Central memory CD8-positive, alpha-beta T cell (primary cell): ENCODE measurements at regions not wholly inside any gene's neighbourhood (a gene's known extent, or its start where the extent isn't known, plus 50 kb on each side); places are given as distances from the start of the nearest gene placed in this dataset.
"Not testable (repeated sequence)": the region's sequence is repeated elsewhere in the genome, so short reads cannot be mapped to it uniquely, and the experiment has no call there.

ENCODE experiments used
- ATAC-seq: fragments of 150-1000 bp; cut with Tn5 transposase; replicated peaks from 2 replicates; pipeline ENCODE4 v1.10.0; 2022; ENCODE audit warnings: mild to moderate bottlenecking, moderate FRiP score, moderate number of reproducible peaks; ENCODE audit not compliant: poor library complexity, severe bottlenecking; ENCODE audit errors: extremely low read depth
- DNase-seq, 2 donors: peaks; one replicate each; pipeline ENCODE4 v3.0.0; 2021; ENCODE audit warnings: low spot score in 2 of 2
- H3K27ac Mint-ChIP-seq: one replicate; pipeline ENCODE4 v1.8.0; 2022; ENCODE audit warnings: low read depth, mild to moderate bottlenecking, moderate library complexity, mixed read lengths
- H3K27me3 Mint-ChIP-seq: one replicate; pipeline ENCODE4 v1.8.0; 2022; ENCODE audit warnings: mixed read lengths
- H3K36me3 Mint-ChIP-seq: one replicate; pipeline ENCODE4 v1.8.0; 2022; ENCODE audit warnings: mild to moderate bottlenecking, moderate library complexity, mixed read lengths; ENCODE audit not compliant: insufficient read depth
- H3K4me1 Mint-ChIP-seq: one replicate; pipeline ENCODE4 v1.8.0; 2022; ENCODE audit warnings: mixed read lengths
- H3K4me3 Mint-ChIP-seq: one replicate; pipeline ENCODE4 v1.8.0; 2022; ENCODE audit warnings: mild to moderate bottlenecking, moderate library complexity, mixed read lengths
- H3K9me3 Mint-ChIP-seq: one replicate; pipeline ENCODE4 v1.8.0; 2022; ENCODE audit warnings: mixed read lengths

DNA sequence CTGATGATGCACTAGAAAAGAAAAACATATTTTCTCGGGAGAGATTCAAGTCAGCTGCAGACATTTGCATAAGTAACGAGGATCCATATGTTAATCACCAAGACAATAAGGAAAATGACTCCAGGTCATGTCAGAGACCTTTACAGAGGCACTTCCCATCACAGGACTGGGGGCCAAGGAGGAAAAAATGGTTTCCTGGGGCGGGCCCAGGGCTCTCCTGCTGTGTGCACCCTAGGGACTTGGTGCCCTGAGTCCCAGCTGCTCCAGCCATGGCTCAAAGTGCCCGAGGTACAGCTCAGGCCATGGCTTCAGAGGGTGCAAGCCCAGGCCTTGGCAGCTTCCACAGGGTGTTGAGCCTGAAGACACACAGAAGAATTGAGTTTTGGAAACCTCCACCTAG lies 415.4 kb upstream of the FRG1 start:
- no peak for DNase-seq
- H3K9me3 Mint-ChIP-seq: peaks cover 19% of the 10 kb centered on the region
- ATAC-seq: no peak
- H3K27ac Mint-ChIP-seq: no peak overlapping the region
- no peak overlapping the region for H3K4me3 Mint-ChIP-seq
- H3K27me3 Mint-ChIP-seq: no peaks in the 10 kb centered on the region
- no peaks in the 10 kb centered on the region for H3K4me1 Mint-ChIP-seq
- H3K36me3 Mint-ChIP-seq: no peaks in the 10 kb centered on the region

DNA sequence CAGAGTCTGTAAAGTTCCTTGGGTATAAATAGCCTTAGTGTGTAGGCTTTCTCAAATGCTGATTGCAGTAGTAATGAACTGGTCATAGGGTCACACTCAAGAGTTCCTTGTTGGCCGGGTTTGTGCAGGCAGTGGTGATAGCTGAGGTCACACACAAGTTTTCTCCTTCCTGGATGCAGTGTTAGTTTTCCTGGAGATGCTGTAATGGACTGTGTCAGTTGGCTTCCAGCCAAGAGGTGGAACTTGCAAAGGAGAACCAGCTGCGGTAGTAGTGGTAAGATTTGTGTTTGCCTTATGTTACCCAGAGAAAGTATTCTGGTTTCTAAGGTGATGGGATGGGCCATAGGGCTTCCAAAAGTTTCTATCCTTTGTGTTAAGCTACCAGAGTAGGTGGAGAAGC lies 409.8 kb upstream of the FRG1 start:
- ATAC-seq (no peak), DNase-seq (no peak)
- Mint-ChIP-seq H3K36me3 (peaks cover 2% of the 10 kb centered on the region), H3K27ac (no peak overlapping the region), H3K4me3 (no peak overlapping the region), H3K27me3 (no peaks in the 10 kb centered on the region), H3K9me3 (peaks cover 13% of the 10 kb centered on the region), H3K4me1 (no peaks in the 10 kb centered on the region)

GRCh38 chr4:189533603-189534002 lies 407.1 kb upstream of the FRG1 start:
- no peak overlapping the region for H3K4me3 Mint-ChIP-seq
- H3K4me1 Mint-ChIP-seq: no peaks in the 10 kb centered on the region
- H3K27ac Mint-ChIP-seq: no peak overlapping the region
- H3K27me3 Mint-ChIP-seq: no peaks in the 10 kb centered on the region
- no peak for ATAC-seq
- H3K36me3 Mint-ChIP-seq: peaks cover 2% of the 10 kb centered on the region
- peaks cover 17% of the 10 kb centered on the region for H3K9me3 Mint-ChIP-seq
- no peak for DNase-seq

GRCh38 chr4:189547559-189547958 lies 393.1 kb upstream of the FRG1 start:
- ATAC-seq (no peak), DNase-seq (no peak)
- Mint-ChIP-seq H3K4me3 (no peak overlapping the region), H3K9me3 (peaks cover 14% of the 10 kb centered on the region), H3K36me3 (peaks cover 2% of the 10 kb centered on the region), H3K4me1 (no peaks in the 10 kb centered on the region), H3K27me3 (no peaks in the 10 kb centered on the region), H3K27ac (no peak overlapping the region)

DNA sequence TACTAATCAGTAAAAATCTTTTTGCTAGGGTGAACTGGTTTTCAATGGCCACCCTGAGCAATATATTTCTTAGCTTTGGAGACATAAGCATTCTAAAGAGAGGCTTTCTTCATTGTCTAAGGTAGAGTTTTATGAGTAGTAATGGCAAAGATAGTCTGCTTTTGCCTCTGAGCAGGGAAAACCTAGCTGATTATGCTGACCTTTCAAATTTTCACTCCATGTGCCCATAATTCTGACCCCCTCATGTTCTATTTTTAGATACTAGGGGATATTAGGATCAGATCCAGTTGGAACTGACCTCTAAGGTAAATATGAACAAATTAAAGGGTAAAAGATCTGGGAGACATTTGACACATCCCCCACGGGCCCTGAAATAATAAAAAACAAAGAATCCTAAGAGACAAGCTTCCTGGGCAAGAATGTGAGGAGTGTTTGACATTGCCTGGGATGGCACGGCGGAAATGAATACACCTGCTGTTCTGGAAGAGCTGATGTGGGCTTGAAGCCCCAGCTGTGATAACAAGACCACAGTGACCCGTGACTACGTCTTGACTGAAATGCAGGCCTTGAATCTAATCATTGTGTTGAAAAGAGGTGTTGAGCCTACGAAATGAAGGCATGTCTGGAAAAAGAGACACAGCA lies 392.1 kb upstream of the FRG1 start:
- peaks cover 2% of the 10 kb centered on the region for H3K36me3 Mint-ChIP-seq
- no peak overlapping the region for H3K27ac Mint-ChIP-seq
- ATAC-seq (no peak), DNase-seq (no peak)
- no peaks in the 10 kb centered on the region for H3K4me1 Mint-ChIP-seq
- H3K27me3 Mint-ChIP-seq: no peaks in the 10 kb centered on the region
- H3K4me3 Mint-ChIP-seq: no peak overlapping the region
- H3K9me3 Mint-ChIP-seq: peaks cover 14% of the 10 kb centered on the region

- H3K9me3 Mint-ChIP-seq, H3K27me3 Mint-ChIP-seq, H3K36me3 Mint-ChIP-seq, DNase-seq, H3K4me1 Mint-ChIP-seq, H3K4me3 Mint-ChIP-seq, ATAC-seq, H3K27ac Mint-ChIP-seq: not testable (repeated sequence)
These were observed 388.6 kb upstream of the FRG1 start for GRCh38 chr4:189551931-189552670.

- not testable (repeated sequence) for H3K4me3 Mint-ChIP-seq, DNase-seq, ATAC-seq, H3K27me3 Mint-ChIP-seq, H3K27ac Mint-ChIP-seq, H3K36me3 Mint-ChIP-seq, H3K4me1 Mint-ChIP-seq, H3K9me3 Mint-ChIP-seq
These were observed 380.1 kb upstream of the FRG1 start for GRCh38 chr4:189560605-189561004.

DNA sequence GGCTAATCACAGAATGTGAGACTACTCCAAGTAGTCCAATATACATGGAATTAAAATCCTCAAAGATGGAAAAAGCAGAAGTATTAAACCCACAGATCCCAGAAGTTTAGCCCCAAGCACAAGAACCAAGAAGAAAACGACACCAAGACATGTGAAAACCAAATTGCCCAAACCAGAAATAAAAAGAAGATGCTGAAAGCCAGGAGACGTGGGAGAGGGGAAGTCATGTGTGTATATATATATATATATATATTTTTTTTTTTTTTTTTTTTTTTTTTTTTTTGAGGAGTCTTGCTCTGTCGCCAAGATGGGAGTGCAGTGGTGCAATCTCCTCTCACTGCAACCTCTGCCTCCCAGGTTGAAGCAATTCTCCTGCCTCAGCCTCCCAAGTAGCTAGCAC lies 376.9 kb upstream of the FRG1 start:
- not testable (repeated sequence) for H3K9me3 Mint-ChIP-seq, ATAC-seq, H3K36me3 Mint-ChIP-seq, H3K27me3 Mint-ChIP-seq, H3K4me3 Mint-ChIP-seq, H3K4me1 Mint-ChIP-seq, H3K27ac Mint-ChIP-seq, DNase-seq

GRCh38 chr4:189566271-189566670 lies 374.4 kb upstream of the FRG1 start:
- DNase-seq, H3K27me3 Mint-ChIP-seq, ATAC-seq, H3K4me1 Mint-ChIP-seq, H3K4me3 Mint-ChIP-seq, H3K36me3 Mint-ChIP-seq, H3K9me3 Mint-ChIP-seq, H3K27ac Mint-ChIP-seq: not testable (repeated sequence)

GRCh38 chr4:189566900-189567299 lies 373.8 kb upstream of the FRG1 start:
- H3K27me3 Mint-ChIP-seq, H3K4me3 Mint-ChIP-seq, H3K27ac Mint-ChIP-seq, H3K36me3 Mint-ChIP-seq, DNase-seq, H3K4me1 Mint-ChIP-seq, H3K9me3 Mint-ChIP-seq, ATAC-seq: not testable (repeated sequence)

DNA sequence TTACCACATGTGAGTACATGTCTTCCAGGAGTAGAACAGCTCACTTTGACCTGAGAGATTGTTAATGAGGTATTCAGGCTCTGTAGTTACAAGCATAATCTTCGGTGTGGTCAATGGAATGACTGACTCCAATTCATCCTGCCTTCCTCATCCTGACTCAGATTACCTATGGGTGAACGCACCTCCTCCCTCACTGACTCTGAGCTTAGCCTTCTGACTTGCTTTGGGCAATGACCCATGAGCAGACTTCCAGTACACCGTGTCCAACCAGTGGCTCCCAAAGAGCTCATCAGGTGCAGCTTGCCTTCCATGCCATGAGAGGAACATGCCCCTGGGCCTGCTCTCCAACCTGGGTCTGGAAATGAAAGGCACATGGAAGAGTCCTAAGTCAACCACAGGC lies 361.0 kb upstream of the FRG1 start:
- DNase-seq, H3K27ac Mint-ChIP-seq, H3K4me1 Mint-ChIP-seq, H3K4me3 Mint-ChIP-seq, H3K27me3 Mint-ChIP-seq, ATAC-seq, H3K36me3 Mint-ChIP-seq, H3K9me3 Mint-ChIP-seq: not testable (repeated sequence)

DNA sequence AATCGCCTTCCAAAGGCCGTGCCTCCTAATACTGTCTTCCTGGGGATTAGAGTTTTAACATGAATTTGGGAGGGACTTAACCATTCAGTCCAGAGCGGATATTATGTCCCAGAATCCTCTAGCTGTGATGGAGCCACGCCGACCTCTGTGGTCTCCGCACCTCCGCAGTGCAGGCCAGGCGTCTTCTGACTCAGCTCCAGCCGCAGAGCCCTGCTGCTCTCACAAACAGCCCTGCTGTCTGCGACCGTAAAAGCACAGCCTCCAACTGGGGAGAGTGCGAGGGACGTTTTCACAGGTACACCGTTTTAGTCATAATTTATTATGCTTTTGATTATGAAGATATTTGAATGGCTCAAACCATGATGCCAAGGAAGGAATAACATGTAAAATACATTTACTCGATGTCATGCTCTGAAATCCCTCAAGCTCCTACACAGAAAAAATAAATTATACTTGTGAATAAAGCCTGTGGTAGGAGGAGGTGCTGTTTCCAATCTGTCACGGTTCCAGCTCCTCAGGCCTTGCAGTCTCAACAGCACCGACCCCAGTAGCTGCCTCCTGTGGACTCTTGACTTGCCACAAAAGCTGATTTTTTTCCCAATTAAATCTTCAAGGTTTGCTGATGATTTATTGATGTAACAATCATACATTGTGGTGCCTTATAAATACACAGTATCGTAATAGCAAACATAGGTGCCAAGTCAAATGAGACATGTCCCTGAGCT lies 353.6 kb upstream of the FRG1 start:
- H3K36me3 Mint-ChIP-seq, ATAC-seq, H3K27me3 Mint-ChIP-seq: not testable (repeated sequence)

GRCh38 chr4:189589201-189589600 lies 351.5 kb upstream of the FRG1 start:
- not testable (repeated sequence) for DNase-seq, H3K27ac Mint-ChIP-seq, H3K4me3 Mint-ChIP-seq, H3K36me3 Mint-ChIP-seq, ATAC-seq, H3K27me3 Mint-ChIP-seq, H3K4me1 Mint-ChIP-seq
- peaks cover 10% of the 10 kb centered on the region for H3K9me3 Mint-ChIP-seq

More for the DNA sequence above, 353.6 kb upstream of the FRG1 start:
- H3K4me3 Mint-ChIP-seq, DNase-seq, H3K4me1 Mint-ChIP-seq, H3K27ac Mint-ChIP-seq: not testable (repeated sequence)
- peaks cover 16% of the 10 kb centered on the region for H3K9me3 Mint-ChIP-seq
